Suprapubic skin (tissue), 4 donors: ENCODE measurements at regions not wholly inside any gene's neighbourhood (a gene's known extent, or its start where the extent isn't known, plus 50 kb on each side); places are given as distances from the start of the nearest gene placed in this dataset.
A peak's percentile ranks its signal among the peaks of the same experiment; 100 is the strongest.

Experiments
- DNase-seq, 2 donors: peaks; one replicate each; pipeline ENCODE4 v3.0.0-alpha.2; 2019; ENCODE audit warnings: low spot score in 2 of 2
- H3K27ac ChIP-seq: fragments of 200-600 bp; sonication (generic); one replicate; pipeline ENCODE4 v1.5.1; 2019
- H3K27me3 ChIP-seq: fragments of 200-600 bp; sonication (generic); one replicate; pipeline ENCODE4 v1.5.1; 2019
- H3K36me3 ChIP-seq: fragments of 200-600 bp; sonication (generic); one replicate; pipeline ENCODE4 v1.5.1; 2019
- H3K4me1 ChIP-seq: fragments of 200-600 bp; sonication (generic); one replicate; pipeline ENCODE4 v1.5.1; 2019
- H3K4me3 ChIP-seq: fragments of 200-600 bp; sonication (generic); one replicate; pipeline ENCODE4 v1.5.1; 2019; ENCODE audit warnings: mild to moderate bottlenecking
- H3K9me3 ChIP-seq: fragments of 200-600 bp; sonication (generic); one replicate; pipeline ENCODE4 v1.5.1; 2019
- CTCF ChIP-seq, 2 donors: fragments of 200-600 bp in 1 of 2; fragments of 450-650 bp in 1 of 2; sonication (generic) in 1 of 2; IDR thresholded peaks; one replicate each; pipeline ENCODE4 v1.5.1; 2016 to 2019; ENCODE audit warnings: antibody characterized with exemption in 2 of 2, mild to moderate bottlenecking in 1 of 2, moderate library complexity in 1 of 2
- EP300 ChIP-seq: sonication (generic); formaldehyde crosslinking; IDR thresholded peaks from one replicate; pipeline ENCODE4 v1.6.1; 2017; ENCODE audit warnings: antibody characterized with exemption
- POLR2A ChIP-seq, 2 donors: fragments of 450-650 bp; IDR thresholded peaks; one replicate each; pipeline ENCODE4 v1.6.1; 2017; ENCODE audit warnings: antibody characterized with exemption in 2 of 2, mild to moderate bottlenecking in 2 of 2, moderate library complexity in 2 of 2
- POLR2AphosphoS5 ChIP-seq, 3 donors: sonication (generic); formaldehyde crosslinking; IDR thresholded peaks; one replicate each; pipeline ENCODE4 v1.6.1; 2017; ENCODE audit warnings: antibody characterized with exemption in 3 of 3
- whole genome bisulfite sequencing: methylation state at CpG from one replicate; pipeline ENCODE4 v1.1.5; 2018; 5-methylcytosine and 5-hydroxymethylcytosine counted together

- Histone ChIP-seq H3K27ac (no peak overlapping the region), H3K27me3 (no peaks in the 10 kb centered on the region), H3K4me1 (peaks cover under 1% of the 10 kb centered on the region), H3K9me3 (no peaks in the 10 kb centered on the region), H3K4me3 (no peak overlapping the region), H3K36me3 (no peaks in the 10 kb centered on the region)
- 62% methylated on average over 2 of the region's 2 CpGs for WGBS
- DNase-seq, result no peak
- TF ChIP-seq POLR2AphosphoS5 (IDR thresholded peaks at IDR 0.05), result no peak
- TF ChIP-seq EP300, result no peak
- no peak for TF ChIP-seq POLR2A (IDR thresholded peaks at IDR 0.05)
- no peak for TF ChIP-seq CTCF (IDR thresholded peaks at IDR 0.05)
These were observed 156.7 kb downstream of the QPCT start for GRCh38 chr2:37501113-37501512.

GRCh38 chr2:37506407-37507050 lies 162.1 kb downstream of the QPCT start:
- no peak overlapping the region for H3K27ac ChIP-seq
- TF ChIP-seq POLR2A (IDR thresholded peaks at IDR 0.05) (no peak), POLR2AphosphoS5 (IDR thresholded peaks at IDR 0.05) (no peak), EP300 (no peak), CTCF (IDR thresholded peaks at IDR 0.05) (no peak)
- 38% methylated on average over 5 of the region's 5 CpGs for WGBS
- no peaks in the 10 kb centered on the region for H3K9me3 ChIP-seq
- H3K4me3 ChIP-seq, result no peak overlapping the region
- H3K4me1 ChIP-seq, result peaks cover 8% of the 10 kb centered on the region
- no peaks in the 10 kb centered on the region for H3K36me3 ChIP-seq
- DNase-seq, result no peak
- H3K27me3 ChIP-seq, result no peaks in the 10 kb centered on the region

- H3K4me1 ChIP-seq, result peaks cover 8% of the 10 kb centered on the region
- no peaks in the 10 kb centered on the region for H3K36me3 ChIP-seq
- no peak for DNase-seq
- H3K27me3 ChIP-seq, result no peaks in the 10 kb centered on the region
- no peak for TF ChIP-seq EP300
- 75% methylated on average over 3 of the region's 3 CpGs for WGBS
- no peak overlapping the region for H3K4me3 ChIP-seq
- no peaks in the 10 kb centered on the region for H3K9me3 ChIP-seq
- no peak overlapping the region for H3K27ac ChIP-seq
These were observed 162.6 kb downstream of the QPCT start for GRCh38 chr2:37507051-37507410.

- Histone ChIP-seq H3K27me3 (no peaks in the 10 kb centered on the region), H3K4me3 (no peak overlapping the region), H3K36me3 (no peaks in the 10 kb centered on the region), H3K9me3 (no peaks in the 10 kb centered on the region), H3K27ac (no peak overlapping the region), H3K4me1 (peaks cover 8% of the 10 kb centered on the region)
- no peak for TF ChIP-seq POLR2A (IDR thresholded peaks at IDR 0.05)
- TF ChIP-seq POLR2AphosphoS5 (IDR thresholded peaks at IDR 0.05), result no peak
- TF ChIP-seq EP300, result no peak
- no peak for TF ChIP-seq CTCF (IDR thresholded peaks at IDR 0.05)
- no peak for DNase-seq
- 76% methylated on average over 6 of the region's 6 CpGs for WGBS
These were observed 163.3 kb downstream of the QPCT start for GRCh38 chr2:37507703-37508102.

GRCh38 chr2:37512971-37513370 lies 158.5 kb downstream of the CDC42EP3 start:
- Histone ChIP-seq H3K4me3 (no peak overlapping the region), H3K27me3 (no peaks in the 10 kb centered on the region), H3K9me3 (no peaks in the 10 kb centered on the region), H3K36me3 (no peaks in the 10 kb centered on the region), H3K4me1 (no peaks in the 10 kb centered on the region), H3K27ac (no peak overlapping the region)
- DNase-seq, result no peak
- TF ChIP-seq POLR2A (IDR thresholded peaks at IDR 0.05) (no peak), POLR2AphosphoS5 (IDR thresholded peaks at IDR 0.05) (no peak)
- 75% methylated on average over 1 of the region's 1 CpG for WGBS

- WGBS, result 14% methylated on average over 5 of the region's 5 CpGs
These were observed 147.6 kb downstream of the CDC42EP3 start for GRCh38 chr2:37523814-37524362.

More at GRCh38 chr2:37523814-37524362, 147.6 kb downstream of the CDC42EP3 start:
- no peak for DNase-seq
- Histone ChIP-seq H3K9me3 (no peaks in the 10 kb centered on the region), H3K27me3 (no peaks in the 10 kb centered on the region), H3K36me3 (no peaks in the 10 kb centered on the region), H3K4me1 (peaks cover 15% of the 10 kb centered on the region), H3K27ac (peak overlapping the region; percentile 34), H3K4me3 (no peak overlapping the region)
- TF ChIP-seq CTCF (IDR thresholded peaks at IDR 0.05), result no peak
- peak in 2 of 3 donors; percentile 44 to 75 for TF ChIP-seq POLR2AphosphoS5 (IDR thresholded peaks at IDR 0.05)
